BE2C (cell line): ENCODE measurements at regions not wholly inside any gene's neighbourhood (a gene's known extent, or its start where the extent isn't known, plus 50 kb on each side); places are given as distances from the start of the nearest gene placed in this dataset.

Experiments
- DNase-seq: peaks from one replicate; pipeline ENCODE4 v3.0.0-alpha.2; 2020
- H3K27me3 ChIP-seq: fragments of 250-450 bp; sonication (Bioruptor Pico); 2 replicates; pipeline ENCODE4 v1.5.1; 2020; ENCODE audit warnings: mild to moderate bottlenecking
- H3K36me3 ChIP-seq: fragments of 250-450 bp; sonication (Bioruptor Pico); 2 replicates; pipeline ENCODE4 v1.5.1; 2020; ENCODE audit warnings: mild to moderate bottlenecking
- H3K4me1 ChIP-seq: fragments of 250-450 bp; sonication (Bioruptor Pico); 2 replicates; pipeline ENCODE4 v1.5.1; 2020
- H3K4me3 ChIP-seq: 2 replicates; pipeline ENCODE4 v1.5.1; 2011; ENCODE audit warnings: low read depth, low read length
- H3K9me3 ChIP-seq: fragments of 250-450 bp; sonication (Bioruptor Pico); 2 replicates; pipeline ENCODE4 v1.5.1; 2020
- CTCF ChIP-seq: IDR thresholded peaks from 2 replicates; pipeline ENCODE4 v1.5.1; 2012; ENCODE audit warnings: mild to moderate bottlenecking, low read depth, low read length

DNA sequence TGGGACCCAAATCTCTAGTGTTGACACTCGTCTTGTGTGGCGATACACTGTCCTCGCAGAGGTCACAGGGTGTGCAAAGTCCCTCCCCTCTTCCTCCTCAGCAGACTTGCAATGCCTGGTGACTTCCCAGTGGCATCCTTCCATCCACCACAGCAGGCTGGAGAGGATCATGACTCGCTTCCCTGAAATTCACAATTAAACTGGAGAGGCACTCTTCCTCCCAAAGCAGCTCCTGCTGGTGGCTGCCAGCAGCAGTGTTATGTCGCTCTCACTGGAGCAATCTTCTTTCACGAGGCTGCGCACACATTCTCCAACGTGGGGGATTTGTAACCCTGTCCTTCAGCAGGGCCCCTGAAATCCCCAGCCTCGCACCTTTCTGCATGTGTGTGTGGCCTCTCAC, 145.2 kb upstream of the TMCC3 start:
- H3K4me1 ChIP-seq, result no peaks in the 10 kb centered on the region
- no peaks in the 10 kb centered on the region for H3K36me3 ChIP-seq
- no peak overlapping the region for H3K4me3 ChIP-seq
- H3K9me3 ChIP-seq, result no peaks in the 10 kb centered on the region
- no peak for DNase-seq
- no peak for TF ChIP-seq CTCF
- no peaks in the 10 kb centered on the region for H3K27me3 ChIP-seq

GRCh38 chr12:94795044-94795443, 144.7 kb upstream of the TMCC3 start:
- no peaks in the 10 kb centered on the region for H3K27me3 ChIP-seq
- TF ChIP-seq CTCF, result no peak
- H3K36me3 ChIP-seq, result no peaks in the 10 kb centered on the region
- H3K9me3 ChIP-seq, result no peaks in the 10 kb centered on the region
- no peak for DNase-seq
- no peaks in the 10 kb centered on the region for H3K4me1 ChIP-seq
- H3K4me3 ChIP-seq, result no peak overlapping the region

DNA sequence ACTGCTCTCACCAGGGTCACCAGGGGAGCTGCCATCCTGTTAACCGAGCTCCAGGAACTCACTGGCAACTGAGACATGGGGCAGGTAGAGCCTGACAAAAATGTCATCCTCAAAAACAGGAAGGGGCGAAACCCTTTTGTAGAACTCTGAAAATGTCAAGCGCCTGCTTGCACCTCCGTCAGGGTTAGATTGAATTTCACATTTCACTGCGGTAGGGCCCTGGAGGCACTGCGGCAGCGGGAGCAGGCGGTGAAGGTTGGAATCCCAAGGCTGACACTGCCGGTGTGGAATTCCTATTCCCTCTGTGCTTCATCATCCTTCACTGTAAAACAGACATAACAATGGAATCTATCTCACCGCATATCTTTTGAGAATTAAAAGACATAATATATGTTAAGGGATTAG, 142.8 kb upstream of the TMCC3 start:
- Histone ChIP-seq H3K27me3 (no peaks in the 10 kb centered on the region), H3K4me3 (no peak overlapping the region), H3K4me1 (no peaks in the 10 kb centered on the region), H3K9me3 (no peaks in the 10 kb centered on the region), H3K36me3 (no peaks in the 10 kb centered on the region)
- DNase-seq, result no peak
- no peak for TF ChIP-seq CTCF

GRCh38 chr12:94792693-94793092, 142.3 kb upstream of the TMCC3 start:
- no peak overlapping the region for H3K4me3 ChIP-seq
- H3K36me3 ChIP-seq, result no peaks in the 10 kb centered on the region
- H3K27me3 ChIP-seq, result no peaks in the 10 kb centered on the region
- DNase-seq, result no peak
- no peak for TF ChIP-seq CTCF
- H3K4me1 ChIP-seq, result no peaks in the 10 kb centered on the region
- H3K9me3 ChIP-seq, result no peaks in the 10 kb centered on the region

GRCh38 chr12:94791933-94792332, 141.6 kb upstream of the TMCC3 start:
- Histone ChIP-seq H3K9me3 (no peaks in the 10 kb centered on the region), H3K36me3 (no peaks in the 10 kb centered on the region), H3K27me3 (no peaks in the 10 kb centered on the region), H3K4me1 (no peaks in the 10 kb centered on the region), H3K4me3 (no peak overlapping the region)
- no peak for TF ChIP-seq CTCF
- no peak for DNase-seq

- H3K27me3 ChIP-seq, result no peaks in the 10 kb centered on the region
- no peak overlapping the region for H3K4me3 ChIP-seq
- no peak for DNase-seq
- no peaks in the 10 kb centered on the region for H3K9me3 ChIP-seq
- H3K4me1 ChIP-seq, result no peaks in the 10 kb centered on the region
- H3K36me3 ChIP-seq, result no peaks in the 10 kb centered on the region
- TF ChIP-seq CTCF, result no peak
Measured at GRCh38 chr12:94790825-94791224, 140.5 kb upstream of the TMCC3 start.
